Activated CD8-positive, alpha-beta memory T cell treated with anti-CD3 and anti-CD28 coated beads for 24 hours (primary cell): ENCODE measurements at regions not wholly inside any gene's neighbourhood (a gene's known extent, or its start where the extent isn't known, plus 50 kb on each side); places are given as distances from the start of the nearest gene placed in this dataset.

Experiments
- DNase-seq: peaks from one replicate; pipeline ENCODE4 v3.0.0-alpha.2; 2020

DNA sequence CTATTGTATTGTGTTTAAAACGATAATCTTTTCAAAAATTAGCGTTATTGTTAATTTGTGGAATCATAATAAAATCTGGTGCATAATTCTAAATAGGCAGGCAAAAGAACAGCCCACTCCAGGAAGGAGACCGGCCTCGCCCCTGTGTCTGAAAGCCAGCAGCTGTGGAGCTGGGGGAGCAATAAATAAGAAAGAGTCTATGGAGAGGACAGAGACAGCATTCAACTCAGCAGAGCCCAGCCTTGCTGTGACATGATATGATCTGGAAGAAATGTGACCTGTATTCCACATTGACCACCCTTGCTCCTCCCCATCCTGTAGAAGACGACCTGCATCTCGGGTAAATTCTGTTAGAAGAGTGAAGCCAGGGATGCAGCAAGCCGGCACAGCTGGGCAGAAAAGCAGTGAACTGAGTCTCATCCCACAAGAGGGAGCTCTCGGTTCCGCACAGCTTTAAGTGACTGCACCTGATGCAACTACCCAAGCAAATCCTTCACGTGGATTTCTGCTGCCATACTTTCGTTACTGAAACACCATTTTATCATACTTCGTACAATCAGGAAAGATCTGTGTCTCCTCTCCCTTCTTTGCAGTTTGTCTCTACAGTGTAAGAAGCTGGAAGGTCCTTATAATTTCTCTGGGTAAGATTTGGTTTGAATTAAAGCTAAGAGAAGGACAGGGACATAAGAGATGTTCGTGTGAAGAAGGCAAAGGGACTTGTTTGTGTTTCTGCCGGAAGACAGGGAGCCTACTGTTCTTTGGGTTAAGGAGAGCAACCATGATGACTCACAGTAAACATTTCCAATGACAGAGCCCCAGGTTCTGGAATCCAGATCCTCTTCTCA lies 427.1 kb downstream of the GPAM start:
- no peak for DNase-seq

DNA sequence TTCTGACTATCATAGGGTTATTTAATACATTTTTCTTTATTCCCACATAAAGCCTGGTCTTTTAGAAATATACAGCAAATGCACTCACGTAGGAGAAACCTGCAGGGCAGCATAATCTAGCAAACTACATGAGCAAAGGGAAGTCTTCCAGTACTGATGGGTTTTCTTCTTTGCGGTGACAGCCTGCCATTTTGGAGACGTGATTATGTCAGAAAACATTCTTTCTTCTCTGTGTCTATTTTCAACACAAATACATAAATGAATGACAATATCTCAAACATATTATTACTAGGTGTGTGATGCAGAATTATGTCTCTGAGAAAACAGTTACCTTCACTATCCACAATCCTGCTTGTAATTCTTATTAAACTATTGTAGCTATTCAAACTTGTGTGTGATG lies 425.0 kb downstream of the GPAM start:
- DNase-seq: no peak

DNA sequence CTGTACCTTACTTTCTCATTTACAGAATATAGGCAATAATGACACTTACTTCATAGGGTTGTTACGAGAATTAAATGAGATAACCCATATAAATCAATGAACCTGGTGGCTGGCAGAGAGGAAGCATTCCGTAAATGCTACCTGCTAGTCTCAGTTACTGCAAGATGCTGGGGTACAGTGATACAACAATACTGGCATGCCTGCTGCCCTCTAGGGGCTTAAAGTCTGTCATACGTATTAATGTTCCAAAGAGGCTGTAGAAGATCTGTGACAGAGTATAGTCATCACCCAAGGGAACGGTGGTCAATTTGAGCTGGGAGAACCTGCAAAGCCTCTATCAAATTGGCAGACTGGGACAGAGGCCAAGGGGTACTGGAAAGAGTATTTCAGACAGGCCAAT lies 421.5 kb downstream of the GPAM start:
- DNase-seq: no peak

DNA sequence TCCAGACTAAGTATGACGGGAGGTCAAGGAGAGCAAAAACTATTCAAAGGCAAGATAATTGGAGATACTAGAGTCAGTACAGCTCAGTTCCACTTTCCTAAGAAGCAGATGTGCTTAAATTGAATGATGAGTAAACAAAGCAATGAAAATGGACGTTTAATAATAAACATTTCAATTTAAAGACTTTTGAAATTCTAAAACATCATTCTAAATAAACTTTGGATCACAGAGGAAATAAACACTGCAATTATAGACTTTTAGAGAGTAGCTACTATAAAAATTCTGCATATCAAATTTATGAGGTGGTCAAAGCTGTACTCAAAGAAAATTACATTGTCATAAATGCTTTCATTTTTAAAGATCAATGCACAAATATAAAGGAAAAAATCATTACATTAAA lies 418.3 kb downstream of the GPAM start:
- no peak for DNase-seq

DNA sequence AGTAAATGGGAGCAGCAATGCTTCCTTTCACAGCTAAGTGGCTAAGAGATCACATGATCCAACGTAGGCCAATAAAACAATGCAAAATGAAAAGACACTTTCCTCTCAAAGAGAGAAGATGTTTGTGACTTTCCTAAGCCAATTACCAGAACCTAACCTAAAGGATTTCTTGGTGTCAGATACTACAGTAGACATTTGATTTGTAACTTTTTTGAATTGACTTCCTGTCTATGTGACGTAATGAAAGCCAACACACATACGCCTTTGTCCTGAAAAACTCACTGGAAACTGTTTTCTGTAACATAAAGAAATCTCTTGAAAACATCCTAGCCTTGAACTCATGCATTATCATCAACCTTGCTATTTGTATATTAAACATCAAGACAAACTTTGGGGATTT lies 417.1 kb downstream of the GPAM start:
- DNase-seq: no peak

DNA sequence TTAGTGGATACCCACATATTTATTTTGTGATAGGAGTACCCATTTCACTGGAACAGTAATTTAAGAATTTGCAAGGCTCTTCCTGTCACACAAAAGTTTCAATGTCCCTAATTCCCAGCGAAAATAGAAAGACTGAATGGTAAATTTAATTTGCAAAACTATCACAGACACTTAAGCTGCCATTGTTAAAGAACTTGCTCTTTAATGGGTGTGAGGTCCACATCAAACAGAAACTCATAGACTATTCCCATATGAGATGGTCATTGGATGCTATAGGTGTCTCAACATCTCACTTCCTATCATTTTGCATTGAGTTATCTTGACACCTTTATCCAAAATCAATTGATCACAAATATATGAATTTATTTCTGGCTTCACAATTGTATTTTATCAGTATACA lies 415.9 kb downstream of the GPAM start:
- DNase-seq: no peak

DNA sequence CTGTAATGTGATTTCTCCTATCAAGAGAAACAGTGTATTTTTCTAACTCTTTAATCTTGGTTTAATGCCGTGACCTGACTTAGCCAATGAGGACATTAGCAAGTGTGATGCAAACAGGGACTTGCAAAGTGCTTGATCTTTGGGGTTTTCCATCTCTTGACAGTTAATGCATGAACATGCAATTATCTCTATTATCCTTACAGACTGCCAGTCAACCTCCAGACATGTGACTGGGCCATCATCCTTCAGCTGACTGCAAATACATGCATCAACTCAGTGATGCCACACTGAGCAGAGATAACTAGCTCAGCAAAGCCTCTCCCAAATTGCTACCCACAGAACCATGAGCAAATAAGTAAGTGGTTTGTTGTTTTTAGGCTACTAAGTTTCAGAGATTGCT lies 409.6 kb downstream of the GPAM start:
- DNase-seq: no peak

DNA sequence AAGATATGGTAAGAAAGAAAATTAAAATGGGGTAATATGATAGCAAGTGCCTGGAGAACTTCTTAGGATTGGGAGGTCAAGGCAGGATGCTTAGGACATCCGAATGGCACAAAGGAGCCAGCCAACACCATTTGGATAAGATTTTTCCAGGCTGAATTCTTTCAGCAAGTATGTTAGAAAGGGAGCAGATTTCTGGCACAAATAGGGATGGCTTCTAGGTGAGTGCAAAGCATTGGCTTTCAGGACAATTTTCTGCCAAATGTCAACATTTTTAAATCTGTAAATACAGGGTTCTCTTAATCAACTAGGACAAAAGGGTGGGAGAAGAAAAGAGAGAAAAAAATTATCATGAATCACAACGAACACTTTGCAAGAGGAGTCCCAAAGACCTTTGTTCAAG lies 409.1 kb downstream of the GPAM start:
- no peak for DNase-seq

DNA sequence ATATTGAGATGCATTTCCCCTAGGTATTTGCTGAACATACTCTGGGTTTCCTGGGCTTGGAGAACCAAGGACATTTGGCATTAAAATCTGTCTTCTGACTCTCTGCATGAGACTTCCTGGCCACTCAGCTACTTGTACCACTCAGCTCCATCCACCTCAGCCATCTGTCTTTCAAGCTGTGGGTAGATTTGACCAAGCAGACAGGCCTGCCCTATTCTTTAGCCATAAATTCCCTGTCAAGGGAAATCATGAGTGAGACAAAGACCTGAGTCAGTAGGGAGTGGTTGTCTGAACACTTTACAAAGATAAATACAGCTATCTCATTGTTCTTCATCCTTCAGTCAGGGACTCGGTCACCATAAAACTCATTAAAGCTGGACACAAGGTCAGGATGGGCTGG lies 399.1 kb downstream of the GPAM start:
- DNase-seq: no peak

DNA sequence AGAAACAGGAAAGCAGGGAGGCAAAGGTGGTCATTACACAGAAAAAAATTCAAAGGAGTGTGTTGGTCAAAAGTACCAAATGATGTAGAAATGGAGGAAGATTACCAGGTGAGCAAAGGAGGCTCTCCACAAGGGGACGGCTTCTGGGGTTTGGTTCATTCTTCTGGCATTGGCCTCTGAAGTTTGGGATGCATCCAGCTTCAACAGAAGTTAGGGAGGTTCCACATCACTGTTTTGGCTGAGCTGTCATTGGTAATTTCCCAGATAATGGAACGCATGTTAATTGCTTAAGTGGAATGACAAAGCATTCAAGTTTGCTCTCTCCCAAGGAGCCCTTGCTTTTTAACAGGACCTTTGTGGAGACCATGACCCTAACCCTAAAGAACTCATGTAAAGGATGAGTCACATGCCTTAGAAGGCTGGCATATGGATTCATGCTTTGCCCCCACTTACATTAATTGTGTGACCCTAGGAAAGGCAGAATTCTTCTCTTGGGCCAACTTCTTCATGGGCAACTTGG lies 398.6 kb downstream of the GPAM start:
- DNase-seq: no peak

DNA sequence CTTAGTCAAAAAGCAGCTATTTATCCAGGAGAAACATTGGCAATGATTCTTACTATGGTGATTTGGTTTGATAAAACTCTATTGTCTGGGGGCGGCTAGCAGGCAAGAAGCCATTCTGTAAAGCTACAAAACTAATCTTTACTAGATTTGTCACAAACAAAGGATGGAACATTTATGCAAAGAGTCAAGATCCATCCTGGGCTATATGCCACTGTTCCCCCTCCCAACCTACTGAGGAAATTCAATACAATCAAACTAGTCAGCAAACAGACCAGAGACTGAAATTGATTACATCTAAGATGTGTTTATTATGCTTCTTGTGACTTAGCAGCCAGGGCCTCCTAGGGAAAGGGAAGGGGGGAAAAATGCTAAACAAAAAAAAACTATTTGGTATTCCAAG lies 397.6 kb downstream of the GPAM start:
- DNase-seq: no peak

DNA sequence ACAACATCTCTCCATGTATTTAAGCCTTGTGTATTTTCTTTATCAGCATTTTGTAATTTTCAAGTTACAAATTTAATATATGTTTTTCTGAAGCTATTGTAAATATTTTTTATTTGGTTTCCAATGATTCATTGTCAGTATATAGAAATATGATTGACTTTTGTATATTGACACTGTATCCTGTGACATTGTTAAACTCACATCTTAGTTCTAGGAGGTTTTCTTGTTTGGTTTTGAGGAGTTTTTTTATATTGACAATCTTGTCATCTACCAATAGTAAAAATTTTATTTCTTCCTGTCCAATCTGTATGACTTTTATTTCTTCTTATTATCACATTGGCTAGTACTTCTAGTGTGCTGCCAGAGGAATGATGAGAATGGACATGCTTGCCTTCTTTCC lies 393.7 kb downstream of the GPAM start:
- DNase-seq: no peak

DNA sequence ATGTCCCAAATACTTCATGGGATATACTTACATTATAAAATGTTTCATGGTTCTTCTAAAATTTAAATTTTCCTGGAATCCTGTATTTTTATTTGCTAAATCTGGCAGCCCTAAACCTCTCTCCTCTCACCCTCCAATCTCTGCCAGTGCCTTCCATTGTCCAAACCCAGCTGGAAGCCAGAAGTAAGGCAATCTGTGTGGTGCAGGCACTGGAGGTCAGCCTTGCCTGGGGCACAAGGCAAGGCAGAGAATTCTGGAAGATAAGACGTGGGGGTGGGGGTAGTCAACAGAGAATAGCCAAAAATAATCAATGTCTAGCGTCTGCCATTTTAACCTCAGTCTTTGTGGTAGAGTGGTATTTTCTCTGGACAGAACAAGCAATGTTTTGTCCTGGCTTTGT lies 381.7 kb downstream of the GPAM start:
- DNase-seq: no peak

DNA sequence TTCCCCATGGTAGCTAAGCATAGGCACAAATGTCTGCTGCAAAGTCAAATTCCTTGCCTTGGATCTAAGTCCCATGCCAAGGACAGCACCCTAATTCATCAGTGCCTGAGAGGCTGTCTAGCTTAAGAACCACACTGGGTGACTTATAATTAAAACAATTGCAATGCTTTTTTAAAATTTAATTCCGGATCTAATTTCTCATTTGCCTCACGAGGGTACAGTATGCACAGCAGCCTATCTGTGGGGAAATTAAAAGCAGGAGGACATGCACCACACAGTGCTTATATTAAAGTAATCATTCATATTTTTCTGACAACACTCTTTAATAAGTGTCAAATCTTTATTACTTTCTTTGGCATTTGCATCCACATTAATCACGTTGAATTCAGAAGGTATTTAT lies 378.8 kb downstream of the GPAM start:
- no peak for DNase-seq

DNA sequence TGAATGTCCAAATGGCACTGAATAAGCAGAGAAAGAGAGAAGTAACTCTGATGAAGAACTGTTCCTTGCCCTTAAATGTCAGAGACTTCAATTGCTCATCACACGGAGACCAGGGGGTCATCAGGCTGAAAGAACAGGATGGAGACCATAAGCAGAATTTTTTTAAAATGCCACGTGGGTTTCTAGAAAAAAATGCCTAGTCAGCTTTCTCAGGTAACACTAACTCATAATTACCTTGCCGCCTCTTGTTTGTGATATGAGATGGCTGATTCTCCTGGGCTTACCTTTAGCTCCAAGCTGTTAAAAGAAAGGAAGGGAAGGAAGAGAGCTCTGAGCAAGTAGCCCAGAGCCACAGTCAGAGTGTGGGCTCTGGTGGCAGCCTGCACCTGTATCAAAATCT lies 372.0 kb downstream of the GPAM start:
- no peak for DNase-seq

DNA sequence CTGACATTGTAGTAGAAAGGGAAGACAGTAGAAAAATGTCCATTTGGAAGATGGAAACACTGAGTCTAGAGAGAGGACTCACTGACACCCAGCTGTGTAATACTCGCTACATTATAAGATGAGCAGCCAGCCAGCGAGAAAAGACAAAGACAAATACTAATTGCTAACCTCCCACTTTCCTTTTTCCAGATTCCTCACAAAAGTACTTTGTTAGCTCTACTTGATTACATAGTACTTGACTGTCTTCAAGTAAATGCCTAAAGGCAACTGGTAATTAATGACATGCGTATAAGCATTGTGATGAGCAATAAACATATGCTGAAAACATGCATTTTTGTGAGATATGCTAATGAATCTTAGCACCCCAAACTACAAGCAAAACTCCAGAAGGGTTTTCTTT lies 363.1 kb downstream of the GPAM start:
- no peak for DNase-seq

DNA sequence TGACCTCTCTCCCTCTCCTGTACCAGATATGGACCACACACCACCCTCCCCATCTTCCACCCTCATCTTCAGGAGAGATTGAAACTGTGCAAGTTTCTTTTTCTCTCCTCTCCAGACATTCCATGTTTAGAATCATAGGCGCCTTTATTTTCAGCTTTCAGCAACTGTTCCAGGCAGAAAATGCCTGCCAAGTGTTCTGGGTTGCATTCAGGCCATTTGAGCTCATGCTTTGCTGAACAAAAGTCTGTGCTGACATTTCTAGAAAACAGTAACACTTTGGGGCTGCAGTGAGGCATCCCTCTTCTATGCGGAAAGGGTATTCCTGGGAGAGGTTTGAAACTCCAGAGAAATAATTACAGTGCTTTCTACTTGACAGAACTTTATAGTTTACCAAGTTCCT lies 361.7 kb downstream of the GPAM start:
- DNase-seq: no peak

DNA sequence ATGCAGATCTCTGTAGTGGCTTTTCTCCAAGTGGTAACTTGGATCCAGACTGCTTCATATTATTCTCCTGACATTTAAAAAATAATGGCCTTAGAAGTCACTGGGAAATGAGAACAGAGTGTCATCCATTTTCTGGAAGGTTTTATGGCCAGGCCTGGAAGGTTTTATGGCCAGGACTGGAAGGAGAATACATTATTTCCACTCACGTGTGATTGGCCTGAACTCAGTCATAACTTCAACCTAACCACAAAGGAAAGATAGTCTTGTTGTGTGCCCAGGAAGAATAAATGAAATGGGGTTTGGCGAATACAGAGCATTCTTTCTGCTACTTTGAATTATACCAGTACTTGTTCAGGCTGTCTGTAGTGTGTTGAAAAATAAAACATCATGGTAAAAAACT lies 360.9 kb downstream of the GPAM start:
- no peak for DNase-seq

DNA sequence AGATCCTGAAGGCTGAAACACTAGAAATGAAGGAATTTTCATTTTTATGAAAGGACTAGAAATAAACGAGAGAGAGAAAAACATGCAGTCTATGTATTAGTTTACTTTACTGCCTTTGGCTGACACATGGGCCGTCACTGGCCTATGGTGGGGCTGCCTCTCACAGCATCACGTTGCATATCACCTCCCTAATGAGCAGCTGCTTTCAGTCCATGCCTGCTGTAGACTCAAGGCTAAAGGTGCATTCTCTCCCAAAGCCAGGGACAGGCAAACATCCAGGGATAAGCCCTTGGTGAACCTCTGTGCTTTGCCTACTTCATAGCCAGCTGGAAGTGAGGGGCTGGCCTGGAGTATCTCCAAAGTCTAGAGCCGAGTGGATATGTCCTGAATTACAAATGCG lies 359.4 kb downstream of the GPAM start:
- no peak for DNase-seq

DNA sequence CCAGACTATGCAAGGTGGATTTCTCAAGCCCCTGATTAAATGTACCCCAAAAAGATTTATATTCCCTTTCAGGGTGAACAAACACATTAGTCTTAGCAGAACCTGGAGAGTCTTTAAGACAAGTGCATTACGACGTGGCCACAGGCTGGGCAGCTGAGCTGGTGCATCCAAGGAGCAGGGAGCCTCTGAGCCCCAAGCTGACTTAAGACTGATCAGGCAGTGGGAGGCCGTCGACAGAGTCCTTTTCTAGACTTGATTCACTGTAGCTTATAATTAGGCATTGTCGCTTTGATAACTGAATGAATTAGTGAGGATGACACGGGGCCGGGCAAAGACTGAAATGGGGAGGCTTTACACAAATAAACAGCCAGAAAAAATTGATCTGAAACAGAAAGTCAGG lies 353.2 kb downstream of the GPAM start:
- no peak for DNase-seq

DNA sequence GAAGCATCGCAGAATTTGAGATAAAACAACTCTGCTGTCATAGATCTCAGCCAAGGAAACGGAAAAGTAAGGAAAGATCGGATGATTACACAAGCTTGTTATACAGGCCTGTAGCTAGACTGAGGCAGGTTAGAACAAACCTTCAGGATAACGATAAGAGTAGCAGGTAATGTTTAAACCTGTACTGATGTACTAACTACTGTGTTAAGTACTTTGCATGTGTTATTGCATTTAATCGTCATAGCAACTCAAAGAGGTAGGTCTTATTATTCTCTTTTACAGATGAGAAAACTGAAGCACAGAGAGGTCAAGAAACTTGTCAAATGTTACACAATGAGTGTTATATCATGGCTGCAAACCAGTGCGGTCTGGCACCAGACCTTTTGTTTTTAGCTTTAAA lies 352.5 kb downstream of the GPAM start:
- DNase-seq: no peak

DNA sequence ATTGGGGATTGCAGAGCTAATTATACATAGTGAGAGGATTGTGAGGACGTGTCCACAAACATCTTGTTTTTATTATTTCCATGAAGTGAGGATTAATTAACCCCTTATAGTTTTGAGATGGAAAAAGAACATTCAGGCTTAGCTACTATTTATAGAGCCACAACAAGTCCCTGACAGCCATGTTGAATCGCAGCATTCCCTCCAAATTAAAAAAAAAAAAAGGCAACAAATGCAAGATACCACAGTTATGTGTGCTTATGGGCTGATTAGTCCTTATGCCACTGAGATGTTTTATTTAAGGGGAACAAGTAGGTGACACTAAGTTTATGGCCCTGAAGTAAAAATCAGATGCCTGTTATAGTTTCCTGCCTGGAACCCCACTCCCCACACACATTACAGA lies 350.3 kb downstream of the GPAM start:
- no peak for DNase-seq

DNA sequence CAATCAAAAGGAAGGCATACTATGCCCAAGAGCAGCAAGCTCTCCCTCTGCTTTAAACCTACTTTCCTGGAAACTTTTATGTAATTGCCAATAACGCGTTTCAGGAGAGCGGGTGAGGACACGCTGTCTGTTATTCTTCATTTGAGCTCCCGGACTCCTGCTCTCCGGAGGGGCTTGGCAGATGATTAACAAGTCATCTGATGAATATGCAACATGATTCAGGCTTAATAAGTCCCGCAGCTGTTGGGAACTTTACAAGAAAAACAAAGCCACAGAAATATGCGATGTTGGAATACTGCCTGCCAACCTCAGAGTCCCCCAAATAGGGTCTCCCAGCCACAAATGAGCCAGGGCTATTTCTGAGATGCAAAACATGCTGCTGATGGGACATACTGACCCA lies 348.0 kb downstream of the GPAM start:
- DNase-seq: no peak

DNA sequence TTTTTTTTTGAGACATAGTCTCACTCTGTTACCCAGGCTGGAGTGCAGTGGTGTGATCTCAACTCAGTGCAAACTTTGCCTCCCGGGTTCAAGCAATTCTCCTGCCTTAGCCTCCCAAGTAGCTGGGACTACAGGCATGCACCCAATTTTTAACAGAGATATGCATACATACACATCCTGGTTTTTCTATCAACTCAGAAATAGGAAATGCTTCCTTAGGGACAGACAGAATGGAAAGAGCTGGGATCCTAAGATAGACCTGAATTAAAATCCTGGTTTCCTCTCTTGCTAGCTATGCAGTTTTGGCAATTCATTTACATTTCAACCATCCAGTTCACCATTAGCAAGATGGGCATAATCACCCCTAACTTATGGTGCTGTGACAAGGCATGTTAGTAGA lies 347.5 kb downstream of the GPAM start:
- no peak for DNase-seq

DNA sequence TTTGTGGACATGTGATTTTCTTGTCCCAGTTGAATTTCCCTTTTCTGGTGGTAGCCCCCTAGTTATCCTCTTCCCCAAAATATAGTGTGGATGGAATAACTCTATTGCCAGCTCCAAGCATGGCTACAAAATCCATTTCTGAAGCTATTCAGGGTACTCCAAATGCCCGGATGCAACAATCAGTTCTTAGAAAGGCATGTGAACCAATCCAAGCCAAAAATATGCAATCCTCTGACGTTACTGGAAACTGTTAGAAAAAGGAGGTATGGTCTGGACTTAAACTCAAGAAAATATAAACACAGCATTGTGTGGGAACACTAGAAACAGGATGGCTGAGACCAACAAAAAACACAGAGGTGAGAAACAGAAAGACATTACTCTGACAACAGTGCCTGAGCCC lies 347.0 kb downstream of the GPAM start:
- no peak for DNase-seq
